Suprapubic skin (tissue), 4 donors: ENCODE measurements at regions not wholly inside any gene's neighbourhood (a gene's known extent, or its start where the extent isn't known, plus 50 kb on each side); places are given as distances from the start of the nearest gene placed in this dataset.

ENCODE experiments used
- DNase-seq, 2 donors: peaks; one replicate each; pipeline ENCODE4 v3.0.0-alpha.2; 2019; ENCODE audit warnings: low spot score in 2 of 2
- H3K27ac ChIP-seq: fragments of 200-600 bp; sonication (generic); one replicate; pipeline ENCODE4 v1.5.1; 2019
- H3K27me3 ChIP-seq: fragments of 200-600 bp; sonication (generic); one replicate; pipeline ENCODE4 v1.5.1; 2019
- H3K36me3 ChIP-seq: fragments of 200-600 bp; sonication (generic); one replicate; pipeline ENCODE4 v1.5.1; 2019
- H3K4me1 ChIP-seq: fragments of 200-600 bp; sonication (generic); one replicate; pipeline ENCODE4 v1.5.1; 2019
- H3K4me3 ChIP-seq: fragments of 200-600 bp; sonication (generic); one replicate; pipeline ENCODE4 v1.5.1; 2019; ENCODE audit warnings: mild to moderate bottlenecking
- H3K9me3 ChIP-seq: fragments of 200-600 bp; sonication (generic); one replicate; pipeline ENCODE4 v1.5.1; 2019
- EP300 ChIP-seq: sonication (generic); formaldehyde crosslinking; IDR thresholded peaks from one replicate; pipeline ENCODE4 v1.6.1; 2017; ENCODE audit warnings: antibody characterized with exemption
- POLR2A ChIP-seq, 2 donors: fragments of 450-650 bp; IDR thresholded peaks; one replicate each; pipeline ENCODE4 v1.6.1; 2017; ENCODE audit warnings: antibody characterized with exemption in 2 of 2, mild to moderate bottlenecking in 2 of 2, moderate library complexity in 2 of 2
- POLR2AphosphoS5 ChIP-seq, 3 donors: sonication (generic); formaldehyde crosslinking; IDR thresholded peaks; one replicate each; pipeline ENCODE4 v1.6.1; 2017; ENCODE audit warnings: antibody characterized with exemption in 3 of 3
- WGBS: methylation state at CpG from one replicate; pipeline ENCODE4 v1.1.5; 2018; 5-methylcytosine and 5-hydroxymethylcytosine counted together
- TF ChIP-seq, protein P1 (sequence below), 2 donors: fragments of 200-600 bp in 1 of 2; fragments of 450-650 bp in 1 of 2; sonication (generic) in 1 of 2; IDR thresholded peaks; one replicate each; pipeline ENCODE4 v1.5.1; 2016 to 2019; ENCODE audit warnings: antibody characterized with exemption in 2 of 2, mild to moderate bottlenecking in 1 of 2, moderate library complexity in 1 of 2

DNA sequence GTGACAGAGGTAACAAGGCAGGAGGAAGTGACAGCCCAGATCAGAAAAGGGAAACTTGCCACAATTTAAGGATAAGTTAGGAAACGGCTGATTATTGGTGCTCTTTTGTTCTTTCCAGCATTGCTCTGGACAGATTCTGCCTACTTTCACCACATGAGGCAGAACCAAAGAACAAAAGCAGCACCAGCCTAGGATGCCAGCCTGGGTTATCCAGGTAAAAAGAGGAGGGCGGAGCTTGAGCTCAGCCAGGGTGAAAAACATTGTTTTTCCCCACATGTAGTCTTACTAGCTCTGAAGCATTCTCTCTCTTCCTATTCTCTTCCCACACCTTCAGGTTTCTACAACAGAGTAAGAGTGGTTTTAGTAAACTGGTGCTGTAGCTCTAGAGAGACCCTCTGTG, 300.5 kb downstream of the TMX3 start:
- no peak for TF ChIP-seq POLR2AphosphoS5 (IDR thresholded peaks at IDR 0.05)
- no peak for TF ChIP-seq EP300
- TF ChIP-seq POLR2A (IDR thresholded peaks at IDR 0.05): no peak
- TF ChIP-seq, protein P1, sequence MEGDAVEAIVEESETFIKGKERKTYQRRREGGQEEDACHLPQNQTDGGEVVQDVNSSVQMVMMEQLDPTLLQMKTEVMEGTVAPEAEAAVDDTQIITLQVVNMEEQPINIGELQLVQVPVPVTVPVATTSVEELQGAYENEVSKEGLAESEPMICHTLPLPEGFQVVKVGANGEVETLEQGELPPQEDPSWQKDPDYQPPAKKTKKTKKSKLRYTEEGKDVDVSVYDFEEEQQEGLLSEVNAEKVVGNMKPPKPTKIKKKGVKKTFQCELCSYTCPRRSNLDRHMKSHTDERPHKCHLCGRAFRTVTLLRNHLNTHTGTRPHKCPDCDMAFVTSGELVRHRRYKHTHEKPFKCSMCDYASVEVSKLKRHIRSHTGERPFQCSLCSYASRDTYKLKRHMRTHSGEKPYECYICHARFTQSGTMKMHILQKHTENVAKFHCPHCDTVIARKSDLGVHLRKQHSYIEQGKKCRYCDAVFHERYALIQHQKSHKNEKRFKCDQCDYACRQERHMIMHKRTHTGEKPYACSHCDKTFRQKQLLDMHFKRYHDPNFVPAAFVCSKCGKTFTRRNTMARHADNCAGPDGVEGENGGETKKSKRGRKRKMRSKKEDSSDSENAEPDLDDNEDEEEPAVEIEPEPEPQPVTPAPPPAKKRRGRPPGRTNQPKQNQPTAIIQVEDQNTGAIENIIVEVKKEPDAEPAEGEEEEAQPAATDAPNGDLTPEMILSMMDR (IDR thresholded peaks at IDR 0.05): no peak
- no peaks in the 10 kb centered on the region for H3K27me3 ChIP-seq
- DNase-seq: no peak
- WGBS: 68% methylated on average over 2 of the region's 2 CpGs
- H3K27ac ChIP-seq: no peak overlapping the region
- no peaks in the 10 kb centered on the region for H3K9me3 ChIP-seq
- H3K4me3 ChIP-seq: no peak overlapping the region
- no peaks in the 10 kb centered on the region for H3K36me3 ChIP-seq
- no peaks in the 10 kb centered on the region for H3K4me1 ChIP-seq

DNA sequence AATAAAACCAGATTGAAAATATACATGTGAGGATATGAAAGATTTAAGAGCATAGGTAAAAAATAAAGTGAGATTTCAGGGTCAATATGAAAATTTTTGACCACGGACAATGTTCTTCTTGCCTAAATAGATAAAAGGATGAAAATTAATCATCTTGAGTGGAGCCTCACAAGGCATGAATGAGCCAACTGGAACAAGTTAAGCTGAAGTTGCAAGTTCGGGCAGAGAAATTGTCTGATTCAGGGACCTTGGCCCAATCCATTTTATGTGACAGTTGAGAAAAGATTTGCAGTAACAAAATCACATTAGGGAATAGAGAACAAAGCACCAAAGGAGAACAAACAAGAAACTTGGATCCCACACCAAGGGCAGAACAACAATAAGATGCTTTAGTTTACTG, 305.3 kb downstream of the TMX3 start:
- no peak for TF ChIP-seq POLR2A (IDR thresholded peaks at IDR 0.05)
- TF ChIP-seq POLR2AphosphoS5 (IDR thresholded peaks at IDR 0.05): no peak
- no peak for TF ChIP-seq EP300
- H3K4me3 ChIP-seq: no peak overlapping the region
- no peaks in the 10 kb centered on the region for H3K27me3 ChIP-seq
- no peaks in the 10 kb centered on the region for H3K9me3 ChIP-seq
- H3K36me3 ChIP-seq: no peaks in the 10 kb centered on the region
- WGBS: 19% methylated on average over 2 of the region's 2 CpGs
- DNase-seq: no peak
- H3K4me1 ChIP-seq: no peaks in the 10 kb centered on the region
- no peak overlapping the region for H3K27ac ChIP-seq

DNA sequence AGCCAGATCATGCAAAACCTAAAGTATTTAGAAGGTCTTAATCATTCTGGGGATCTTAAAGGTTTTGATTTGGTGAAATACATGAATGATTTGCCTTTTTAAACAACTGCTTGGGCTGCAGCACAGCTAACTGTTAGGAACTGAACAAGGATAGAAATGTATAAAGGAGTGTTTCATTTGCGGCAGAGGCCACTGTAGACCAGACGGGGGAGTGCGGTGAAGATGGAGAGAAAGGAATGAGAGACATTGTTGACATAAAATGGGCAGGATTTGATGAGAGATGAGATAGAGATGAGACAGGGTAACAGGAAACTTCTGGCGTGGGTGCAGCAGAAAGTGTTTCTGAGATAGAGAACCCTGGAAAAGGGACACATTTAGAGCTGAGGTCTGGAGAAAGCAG, 308.1 kb downstream of the TMX3 start:
- no peaks in the 10 kb centered on the region for H3K36me3 ChIP-seq
- 68% methylated on average over 4 of the region's 4 CpGs for WGBS
- H3K9me3 ChIP-seq: no peaks in the 10 kb centered on the region
- no peak overlapping the region for H3K27ac ChIP-seq
- H3K4me3 ChIP-seq: no peak overlapping the region
- no peak for DNase-seq
- no peak for TF ChIP-seq POLR2A (IDR thresholded peaks at IDR 0.05)
- TF ChIP-seq, protein P1 (IDR thresholded peaks at IDR 0.05): no peak
- TF ChIP-seq POLR2AphosphoS5 (IDR thresholded peaks at IDR 0.05): no peak
- TF ChIP-seq EP300: no peak
- H3K27me3 ChIP-seq: no peaks in the 10 kb centered on the region
- no peaks in the 10 kb centered on the region for H3K4me1 ChIP-seq

DNA sequence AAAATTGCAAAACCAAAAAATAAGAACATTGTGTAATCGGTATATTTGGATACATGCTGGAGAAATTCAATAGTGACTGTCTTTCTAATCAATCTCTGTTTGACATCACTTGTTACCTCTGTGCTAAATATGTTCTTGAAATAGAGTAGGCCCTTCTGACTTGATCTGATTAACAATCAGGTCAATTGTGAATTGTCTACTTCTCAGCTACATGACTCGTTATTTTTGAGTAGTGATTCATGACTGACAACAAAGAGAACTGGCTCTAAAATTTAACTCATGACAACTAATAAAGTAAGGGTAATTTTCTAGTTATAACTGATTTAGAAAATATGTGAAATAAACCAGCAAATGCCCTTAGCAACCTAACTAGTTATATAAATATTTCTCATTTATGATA, 312.1 kb downstream of the TMX3 start:
- Histone ChIP-seq H3K27me3 (no peaks in the 10 kb centered on the region), H3K27ac (no peak overlapping the region), H3K9me3 (no peaks in the 10 kb centered on the region), H3K36me3 (no peaks in the 10 kb centered on the region), H3K4me1 (no peaks in the 10 kb centered on the region), H3K4me3 (no peak overlapping the region)
- whole genome bisulfite sequencing: 56% methylated on average over 2 of the region's 2 CpGs
- no peak for DNase-seq
- TF ChIP-seq POLR2A (IDR thresholded peaks at IDR 0.05) (no peak), POLR2AphosphoS5 (IDR thresholded peaks at IDR 0.05) (no peak), EP300 (no peak)
- TF ChIP-seq, protein P1 (IDR thresholded peaks at IDR 0.05): no peak

DNA sequence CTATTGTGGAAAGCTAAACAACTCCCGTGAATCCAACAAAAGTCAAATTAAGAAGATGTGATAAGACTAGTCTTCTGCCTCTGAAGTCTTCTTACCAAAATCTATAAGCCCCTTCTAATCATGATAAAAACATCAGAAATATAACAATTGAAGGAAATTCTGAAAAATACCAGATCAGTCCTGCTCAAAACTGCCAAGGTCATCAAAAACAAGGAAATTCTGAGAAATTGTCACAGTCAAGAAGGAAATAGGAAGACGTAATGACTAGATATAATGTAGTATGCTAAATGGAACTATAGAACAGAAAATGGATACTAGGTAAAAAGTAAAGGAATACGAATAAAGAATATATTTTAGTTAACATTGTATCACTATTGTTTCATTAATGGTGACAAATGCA, 314.0 kb downstream of the TMX3 start:
- Histone ChIP-seq H3K27me3 (no peaks in the 10 kb centered on the region), H3K27ac (no peak overlapping the region), H3K36me3 (no peaks in the 10 kb centered on the region), H3K4me1 (no peaks in the 10 kb centered on the region), H3K9me3 (no peaks in the 10 kb centered on the region), H3K4me3 (no peak overlapping the region)
- DNase-seq: no peak
- 94% methylated on average over 3 of the region's 3 CpGs for WGBS
- TF ChIP-seq POLR2AphosphoS5 (IDR thresholded peaks at IDR 0.05) (no peak), EP300 (no peak), POLR2A (IDR thresholded peaks at IDR 0.05) (no peak)
- TF ChIP-seq, protein P1 (IDR thresholded peaks at IDR 0.05): no peak

DNA sequence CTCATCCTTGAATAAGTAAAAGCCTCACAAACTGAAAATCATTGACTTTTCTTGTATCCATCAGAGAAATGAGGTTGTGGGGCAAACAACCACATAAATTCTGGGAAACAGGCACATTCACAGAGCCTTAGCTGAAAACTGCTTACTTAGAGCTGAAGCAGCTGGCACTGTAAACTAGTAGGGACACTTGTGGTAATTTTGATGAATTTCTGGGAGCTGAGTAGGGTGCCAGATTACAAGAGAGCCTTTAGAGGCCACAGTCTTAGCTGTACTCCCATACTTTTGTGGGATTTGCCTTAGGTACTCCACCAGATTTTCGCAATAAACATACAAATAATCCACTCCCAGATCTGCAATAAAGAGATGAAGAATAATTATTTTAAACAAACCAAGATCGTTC, 315.2 kb downstream of the TMX3 start:
- no peak for DNase-seq
- H3K9me3 ChIP-seq: no peaks in the 10 kb centered on the region
- H3K4me3 ChIP-seq: no peak overlapping the region
- no peaks in the 10 kb centered on the region for H3K27me3 ChIP-seq
- no peak for TF ChIP-seq POLR2AphosphoS5 (IDR thresholded peaks at IDR 0.05)
- TF ChIP-seq POLR2A (IDR thresholded peaks at IDR 0.05): no peak
- TF ChIP-seq EP300: no peak
- TF ChIP-seq, protein P1 (IDR thresholded peaks at IDR 0.05): no peak
- WGBS: 81% methylated on average over 2 of the region's 2 CpGs
- H3K4me1 ChIP-seq: no peaks in the 10 kb centered on the region
- H3K27ac ChIP-seq: no peak overlapping the region
- no peaks in the 10 kb centered on the region for H3K36me3 ChIP-seq
